Endothelial cell of umbilical vein (primary cell): ENCODE measurements at regions not wholly inside any gene's neighbourhood (a gene's known extent, or its start where the extent isn't known, plus 50 kb on each side); places are given as distances from the start of the nearest gene placed in this dataset.

Experiments
- BruUV-seq: library from RNA; stranded (reverse); fragments of 400-500 nt; replicated peaks from 2 replicates; lab custom pipeline; 2021; lab: Mats Ljungman, UMichigan
- CTCF ChIA-PET: fragments of 300-600, 350-600 bp; sonication (Branson Sonifier 250); formaldehyde crosslinking; loops from one replicate; lab custom pipeline; 2021; ENCODE audit warnings: antibody characterized with exemption, inconsistent platforms; lab: Charles Lee
- POLR2A ChIA-PET: fragments of 300-600, 350-600 bp; sonication (Branson Sonifier 250); formaldehyde crosslinking; loops from one replicate; lab custom pipeline; 2021; ENCODE audit warnings: antibody characterized with exemption, inconsistent platforms; lab: Charles Lee
- DNase-seq: peaks from one replicate; pipeline ENCODE4 v3.0.0-alpha.2; 2011; ENCODE audit warnings: low read depth, low spot score
- FAIRE-seq: peaks from 2 replicates; lab custom pipeline; 2011; peaks lifted over from hg19 to GRCh38; lab: Jason Lieb, UNC
- H2AFZ ChIP-seq: 2 replicates; pipeline ENCODE4 v1.6.0; 2012; ENCODE audit warnings: low read depth, low read length, control low read depth, inconsistent platforms
- H3K27ac ChIP-seq: 2 replicates; pipeline ENCODE4 v1.5.1; 2011; ENCODE audit warnings: low read depth, mild to moderate bottlenecking, control low read depth, low read length, moderate library complexity; ENCODE audit not compliant: insufficient read depth
- H3K27me3 ChIP-seq, 2 experiments: 2 replicates each; pipeline versions ENCODE4 v1.6.0 to v1.6.1; 2011; ENCODE audit warnings: low read length in 2 of 2, mixed read lengths in 1 of 2; ENCODE audit not compliant: control insufficient read depth in 2 of 2, insufficient read depth in 2 of 2
- H3K36me3 ChIP-seq, 2 experiments: 2 replicates in 1 of 2; 3 replicates in 1 of 2; pipeline ENCODE4 v1.5.1; 2011; ENCODE audit warnings: low read length in 2 of 2, mild to moderate bottlenecking in 1 of 2, moderate library complexity in 1 of 2; ENCODE audit not compliant: control insufficient read depth in 2 of 2, insufficient read depth in 2 of 2; ENCODE audit errors: extremely low read depth in 1 of 2
- H3K4me1 ChIP-seq: 3 replicates; pipeline ENCODE4 v1.5.1; 2011; ENCODE audit warnings: mild to moderate bottlenecking, low read length; ENCODE audit not compliant: control insufficient read depth, insufficient read depth; ENCODE audit errors: extremely low read depth
- H3K4me2 ChIP-seq: 2 replicates; pipeline ENCODE4 v1.6.1; 2011; ENCODE audit warnings: low read length, control low read depth, mixed read lengths; ENCODE audit not compliant: insufficient read depth
- H3K4me3 ChIP-seq, 3 experiments: fragments of 200-600 bp in 1 of 3; sonication (generic), shearing (Covaris generic) in 1 of 3; replicated peaks in 1 of 3; 2 replicates each; pipeline ENCODE4 v1.5.1; 2011 to 2016; ENCODE audit warnings: control low read depth in 3 of 3, low read length in 3 of 3, mild to moderate bottlenecking in 2 of 3, inconsistent platforms in 1 of 3, low read depth in 1 of 3, moderate library complexity in 1 of 3; ENCODE audit not compliant: insufficient read depth in 1 of 3
- H3K79me2 ChIP-seq: 2 replicates; pipeline ENCODE4 v1.6.0; 2012; ENCODE audit warnings: low read length, inconsistent platforms; ENCODE audit not compliant: control insufficient read depth, insufficient read depth
- H3K9ac ChIP-seq: replicated peaks from 2 replicates; pipeline ENCODE3; 2011; ENCODE audit warnings: low read length, control low read depth; ENCODE audit not compliant: insufficient read depth; ENCODE audit errors: extremely low read depth
- H3K9me1 ChIP-seq: replicated peaks from 3 replicates; pipeline ENCODE4 v1.6.0; 2011; ENCODE audit warnings: mild to moderate bottlenecking, low read length; ENCODE audit not compliant: control insufficient read depth, insufficient read depth; ENCODE audit errors: extremely low read depth
- H3K9me3 ChIP-seq: replicated peaks from 2 replicates; pipeline ENCODE4 v1.5.1; 2012; ENCODE audit warnings: low read length, inconsistent platforms; ENCODE audit not compliant: control insufficient read depth, insufficient read depth
- H4K20me1 ChIP-seq: replicated peaks from 2 replicates; pipeline ENCODE3; 2011; ENCODE audit warnings: mild to moderate bottlenecking, low read length; ENCODE audit not compliant: control insufficient read depth, insufficient read depth; ENCODE audit errors: extremely low read depth
- CTCF ChIP-seq, 2 donors: IDR thresholded peaks; 1 replicate in 1 of 2; 2 replicates in 1 of 2; pipeline ENCODE4 v1.5.1; 2011; ENCODE audit warnings: low read length in 2 of 2, mild to moderate bottlenecking in 2 of 2, moderate library complexity in 2 of 2, control low read depth in 1 of 2, inconsistent platforms in 1 of 2, low read depth in 1 of 2; ENCODE audit not compliant: insufficient read depth in 1 of 2; ENCODE audit errors: extremely low read depth in 1 of 2
- EZH2 ChIP-seq: IDR thresholded peaks from 2 replicates; pipeline ENCODE4 v1.6.1; 2012; ENCODE audit warnings: borderline replicate concordance, low read depth, mild to moderate bottlenecking, moderate library complexity, low read length, inconsistent platforms; ENCODE audit not compliant: severe bottlenecking
- FOS ChIP-seq: IDR thresholded peaks from 2 replicates; pipeline ENCODE4 v1.6.1; 2011; ENCODE audit warnings: mild to moderate bottlenecking, low read length, moderate library complexity, borderline replicate concordance; ENCODE audit not compliant: insufficient read depth
- GATA2 ChIP-seq: IDR thresholded peaks from 2 replicates; pipeline ENCODE4 v1.7.0; 2011; ENCODE audit warnings: low read depth, mild to moderate bottlenecking, moderate library complexity, mixed read lengths, low read length; ENCODE audit not compliant: insufficient read length, insufficient read depth
- JUN ChIP-seq: IDR thresholded peaks from 2 replicates; pipeline ENCODE4 v1.6.1; 2011; ENCODE audit warnings: borderline replicate concordance, low read depth; ENCODE audit not compliant: insufficient read length, insufficient read depth
- MAX ChIP-seq: IDR thresholded peaks from 2 replicates; pipeline ENCODE4 v1.6.1; 2011; ENCODE audit not compliant: insufficient read depth, insufficient read length
- MYC ChIP-seq: IDR thresholded peaks from one replicate; pipeline ENCODE4 v1.6.1; 2011; ENCODE audit warnings: mild to moderate bottlenecking, low read depth, low read length
- POLR2A ChIP-seq: IDR thresholded peaks from 2 replicates; pipeline ENCODE4 v1.6.1; 2012; ENCODE audit warnings: low read depth, mild to moderate bottlenecking, control low read depth, low read length
- POLR2AphosphoS5 ChIP-seq: IDR thresholded peaks from 2 replicates; pipeline ENCODE4 v1.6.1; 2012; ENCODE audit warnings: low read depth, mild to moderate bottlenecking, control low read depth, low read length, moderate library complexity; ENCODE audit not compliant: insufficient read depth
- dilution Hi-C: fragments of 300-500 bp; cut with MboI; formaldehyde crosslinking; loops from one replicate; pipeline ENCODE4 v1.15.0; 2019; ENCODE audit warnings: low sequenced_read_pairs; ENCODE audit not compliant: extremely low pct_ligation_motif_present
- intact Hi-C: fragments of 100-400 bp; cut with micrococcal nuclease; formaldehyde crosslinking; loops from one replicate; pipeline ENCODE4 v1.10.0; 2022

GRCh38 chr12:124087266-124088051 is 114.4 kb downstream of the ZNF664 start:
- FAIRE-seq (no peak), DNase-seq (no peak)
- BruUV-seq = no TSS peak
- dilution Hi-C loops = no loop called here
- H3K4me1 ChIP-seq = no peaks in the 10 kb centered on the region
- H3K9me1 ChIP-seq = no peaks in the 10 kb centered on the region
- no peak overlapping the region for H3K9ac ChIP-seq
- H2AFZ ChIP-seq = no peak overlapping the region
- H4K20me1 ChIP-seq = no peaks in the 10 kb centered on the region
- no peak overlapping the region for H3K4me2 ChIP-seq
- no peak overlapping the region for H3K4me3 ChIP-seq
- POLR2A ChIA-PET = no interaction called here
- no peaks in the 10 kb centered on the region for H3K79me2 ChIP-seq
- no peaks in the 10 kb centered on the region for H3K9me3 ChIP-seq
- TF ChIP-seq FOS = no peak
- TF ChIP-seq EZH2 = no peak
- TF ChIP-seq POLR2AphosphoS5 = no peak
- no peak for TF ChIP-seq JUN
- no peak for TF ChIP-seq MYC
- no peak for TF ChIP-seq CTCF (IDR thresholded peaks at IDR 0.05; ENCODE audit: extremely low read depth in 1 of 2, insufficient read depth in 1 of 2, low read depth in 1 of 2, low read length in 2 of 2)
- TF ChIP-seq MAX = no peak
- TF ChIP-seq GATA2 = no peak
- no peak for TF ChIP-seq POLR2A
- CTCF ChIA-PET = interaction anchor here (0.7 to 1.0 kb wide), 2 partner anchors 34 kb away, joined by 3 to 4 read pairs; no protein-coding TSS in a partner anchor
- H3K36me3 ChIP-seq = no peaks in the 10 kb centered on the region
- no peak overlapping the region for H3K27ac ChIP-seq
- intact Hi-C loops = no loop called here
- H3K27me3 ChIP-seq = no peaks in the 10 kb centered on the region
